SK-MEL-5 (cell line): ENCODE measurements at regions not wholly inside any gene's neighbourhood (a gene's known extent, or its start where the extent isn't known, plus 50 kb on each side); places are given as distances from the start of the nearest gene placed in this dataset.

Experiments used
- DNase-seq: peaks from one replicate; pipeline ENCODE4 v3.0.0-alpha.2; 2016; ENCODE audit warnings: low read depth, low spot score
- in situ Hi-C: cut with HindIII; loops from 2 replicates; pipeline ENCODE4 v1.10.0; 2016; ENCODE audit warnings: low sequenced_read_pairs, high pct_unique_total_duplicates, low pct_unique_long_range_greater_than_20kb

GRCh38 chr1:221084681-221085080, 205.4 kb downstream of the HLX start:
- no peak for DNase-seq
- in situ Hi-C loops, result no loop called here

- in situ Hi-C loops, result no loop called here
- no peak for DNase-seq
These were observed 206.6 kb downstream of the HLX start for GRCh38 chr1:221085701-221086375.

- no peak for DNase-seq
- in situ Hi-C loops, result no loop called here
These were observed 208.7 kb downstream of the HLX start for GRCh38 chr1:221087919-221088318.

- no peak for DNase-seq
- in situ Hi-C loops, result no loop called here
These were observed 210.0 kb downstream of the HLX start for GRCh38 chr1:221089273-221089672.

- in situ Hi-C loops, result no loop called here
- no peak for DNase-seq
These were observed 210.6 kb downstream of the HLX start for GRCh38 chr1:221089803-221090202.

- in situ Hi-C loops, result no loop called here
- no peak for DNase-seq
These were observed 214.9 kb downstream of the HLX start for GRCh38 chr1:221093903-221094791.

GRCh38 chr1:221097479-221098281, 218.4 kb downstream of the HLX start:
- peak; percentile 11 for DNase-seq

GRCh38 chr1:221098471-221099405, 219.5 kb downstream of the HLX start:
- in situ Hi-C loops, result no loop called here
- DNase-seq, result no peak

More at GRCh38 chr1:221097479-221098281, 218.4 kb downstream of the HLX start:
- in situ Hi-C loops, result no loop called here

- in situ Hi-C loops, result no loop called here
- no peak for DNase-seq
These were observed 220.7 kb downstream of the HLX start for GRCh38 chr1:221099747-221100595.

- DNase-seq, result no peak
- in situ Hi-C loops, result no loop called here
These were observed 221.4 kb downstream of the HLX start for GRCh38 chr1:221100611-221101010.

GRCh38 chr1:221101807-221102605, 222.8 kb downstream of the HLX start:
- in situ Hi-C loops, result no loop called here
- DNase-seq, result no peak

- no peak for DNase-seq
These were observed 225.4 kb downstream of the HLX start for GRCh38 chr1:221104596-221104995.

GRCh38 chr1:221105578-221105977, 226.3 kb downstream of the HLX start:
- DNase-seq, result no peak
- in situ Hi-C loops, result no loop called here

More at GRCh38 chr1:221104596-221104995, 225.4 kb downstream of the HLX start:
- in situ Hi-C loops, result no loop called here

- in situ Hi-C loops, result no loop called here
- no peak for DNase-seq
These were observed 227.4 kb downstream of the HLX start for GRCh38 chr1:221106616-221107015.

- in situ Hi-C loops, result no loop called here
These were observed 230.7 kb downstream of the HLX start for GRCh38 chr1:221109930-221110329.

GRCh38 chr1:221117133-221117532, 237.9 kb downstream of the HLX start:
- in situ Hi-C loops, result no loop called here
- DNase-seq, result no peak

More at GRCh38 chr1:221109930-221110329, 230.7 kb downstream of the HLX start:
- no peak for DNase-seq
